GM13977 (cell line): ENCODE measurements at regions not wholly inside any gene's neighbourhood (a gene's known extent, or its start where the extent isn't known, plus 50 kb on each side); places are given as distances from the start of the nearest gene placed in this dataset.

Source experiments
- DNase-seq: peaks from one replicate; pipeline ENCODE4 v3.0.0; 2012; ENCODE audit warnings: low spot score
- CTCF ChIP-seq: IDR thresholded peaks from 2 replicates; pipeline ENCODE4 v1.5.1; 2012; ENCODE audit warnings: mild to moderate bottlenecking, control low read depth; ENCODE audit not compliant: insufficient read depth; ENCODE audit errors: extremely low read depth, missing control alignments
- in situ Hi-C: fragments of 300-500 bp; cut with MboI; formaldehyde crosslinking; loops from one replicate; pipeline ENCODE4 v1.12.0; 2022; ENCODE audit warnings: low sequenced_read_pairs, low pct_unique_long_range_greater_than_20kb, mixed read lengths, inconsistent platforms; ENCODE audit not compliant: unreplicated experiment

DNA sequence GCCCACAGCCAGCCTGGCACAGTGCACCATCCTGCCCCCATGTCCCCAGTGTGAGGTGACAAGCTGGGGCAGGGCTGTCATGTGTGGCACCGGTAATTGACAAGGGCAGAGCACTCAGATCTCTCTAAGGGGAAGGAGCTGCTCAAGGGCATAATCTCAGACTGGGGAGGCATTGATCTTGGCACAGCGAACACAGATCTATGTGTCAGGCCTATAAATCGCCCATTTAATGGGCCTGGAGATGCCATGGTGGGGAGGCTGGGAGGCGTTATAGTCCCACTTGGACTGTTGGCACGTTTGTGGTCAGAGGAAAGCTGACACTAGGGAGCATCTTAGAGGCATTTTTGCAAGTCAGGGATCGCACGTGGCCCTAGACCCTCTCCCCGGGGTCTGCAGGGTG is 594.1 kb downstream of the PTPRU start:
- in situ Hi-C loops, result no loop called here
- no peak for DNase-seq
- no peak for TF ChIP-seq CTCF

DNA sequence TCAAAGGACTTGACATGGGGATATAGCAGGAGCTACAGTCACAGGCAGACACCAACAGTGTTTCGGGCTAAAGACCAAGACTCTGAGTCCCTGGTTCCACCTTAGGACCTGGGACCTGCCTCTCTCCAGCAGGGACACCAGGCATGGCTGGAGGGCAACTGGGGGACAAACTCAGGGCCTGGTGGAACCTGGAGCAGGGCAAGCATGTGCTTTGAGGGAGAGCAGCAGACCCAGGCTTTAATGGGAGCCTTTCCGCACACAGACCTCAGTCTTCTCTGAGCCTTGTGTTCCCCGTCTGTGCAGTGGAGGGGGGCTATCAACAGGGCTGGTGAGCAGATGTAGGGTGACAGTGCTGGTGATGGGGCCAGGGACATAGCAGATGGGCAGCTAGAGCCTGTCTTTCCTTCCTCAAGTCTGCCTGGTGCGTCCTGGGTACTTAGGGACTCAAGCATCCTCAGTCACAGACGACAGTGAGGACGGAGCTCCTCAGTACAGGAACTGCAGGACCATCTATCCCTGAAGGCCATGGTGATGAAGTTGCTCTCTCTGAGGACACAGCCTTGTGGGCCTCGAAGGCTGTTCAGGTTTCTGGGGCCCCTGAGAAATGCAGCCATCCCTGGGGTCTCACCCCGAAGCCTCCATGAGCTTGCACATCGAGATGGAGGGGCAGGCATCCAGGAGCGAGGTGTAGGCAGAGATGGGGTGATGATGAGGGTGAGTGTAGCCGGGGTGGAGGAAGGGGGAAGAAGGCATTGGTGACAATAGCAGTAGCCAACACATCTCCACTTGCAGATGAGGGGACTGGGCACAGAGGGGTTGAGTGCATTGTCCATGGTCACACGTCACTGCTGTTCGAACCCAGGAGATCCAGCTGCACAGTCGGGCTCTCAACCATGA is 593.4 kb downstream of the PTPRU start:
- TF ChIP-seq CTCF, result no peak
- DNase-seq, result no peak
- in situ Hi-C loops, result no loop called here

GRCh38 chr1:29828526-29829447 is 592.5 kb downstream of the PTPRU start:
- no peak for TF ChIP-seq CTCF
- no peak for DNase-seq
- in situ Hi-C loops, result no loop called here

DNA sequence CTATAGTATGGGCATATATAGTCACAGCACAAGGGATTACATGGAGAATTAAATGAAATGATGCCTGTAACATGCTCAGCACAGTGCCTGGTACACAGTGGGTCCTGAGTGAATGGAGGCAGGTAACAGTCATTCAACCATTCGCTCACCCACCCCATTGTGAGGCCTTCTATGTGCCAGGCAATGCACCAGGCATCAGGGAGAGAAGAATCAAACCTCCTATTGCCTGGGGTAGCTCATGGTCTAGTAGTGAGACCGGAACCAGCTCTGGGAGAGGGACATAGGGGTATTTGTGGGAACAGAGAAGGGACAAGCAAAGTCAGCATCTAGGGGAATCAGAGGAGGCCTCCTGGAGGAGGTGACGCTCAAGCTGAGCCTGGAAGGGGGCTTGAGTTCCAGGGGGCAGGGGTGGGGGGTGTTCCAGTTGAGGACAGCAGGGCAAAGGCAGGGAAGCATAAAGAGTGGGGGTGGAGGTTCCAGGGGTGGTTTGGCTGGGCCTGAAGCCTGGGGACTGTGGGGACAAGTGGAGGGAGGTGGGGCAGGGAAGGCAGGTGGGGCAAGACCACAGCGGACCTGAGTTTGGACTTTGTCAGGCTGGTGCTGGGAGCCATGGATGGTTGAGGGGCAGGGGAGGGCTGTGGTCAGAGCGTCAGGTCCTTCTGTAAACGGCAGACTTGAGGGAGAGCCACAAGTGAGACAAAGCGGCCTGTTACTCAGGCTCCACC is 591.6 kb downstream of the PTPRU start:
- in situ Hi-C loops, result no loop called here
- no peak for DNase-seq
- no peak for TF ChIP-seq CTCF

DNA sequence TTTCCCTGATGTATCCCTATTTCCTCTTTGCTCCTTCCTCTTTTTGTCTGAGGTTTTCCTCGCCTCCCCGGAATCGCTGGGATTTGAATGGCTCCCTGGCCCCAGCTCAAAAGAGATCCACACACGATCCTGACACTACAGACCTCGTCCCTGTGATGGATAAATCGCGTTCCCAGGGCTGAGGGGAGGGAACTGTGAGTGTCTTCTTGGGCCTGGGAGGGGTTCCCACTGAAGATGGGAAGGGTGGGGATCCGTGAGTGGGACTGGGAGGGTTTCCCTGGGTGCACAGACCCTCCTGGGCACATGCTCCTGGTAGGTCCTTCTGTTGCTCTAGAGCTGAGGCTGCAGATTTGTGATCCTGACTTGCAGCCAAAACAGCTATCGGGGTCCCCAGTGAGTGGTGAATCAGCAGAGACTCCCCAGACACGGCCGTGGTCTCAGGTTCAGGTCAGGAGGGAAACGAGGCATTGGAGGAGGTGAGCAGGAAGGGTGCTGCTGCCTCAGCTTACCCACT is 591.0 kb downstream of the PTPRU start:
- no peak for TF ChIP-seq CTCF
- in situ Hi-C loops, result no loop called here
- no peak for DNase-seq

DNA sequence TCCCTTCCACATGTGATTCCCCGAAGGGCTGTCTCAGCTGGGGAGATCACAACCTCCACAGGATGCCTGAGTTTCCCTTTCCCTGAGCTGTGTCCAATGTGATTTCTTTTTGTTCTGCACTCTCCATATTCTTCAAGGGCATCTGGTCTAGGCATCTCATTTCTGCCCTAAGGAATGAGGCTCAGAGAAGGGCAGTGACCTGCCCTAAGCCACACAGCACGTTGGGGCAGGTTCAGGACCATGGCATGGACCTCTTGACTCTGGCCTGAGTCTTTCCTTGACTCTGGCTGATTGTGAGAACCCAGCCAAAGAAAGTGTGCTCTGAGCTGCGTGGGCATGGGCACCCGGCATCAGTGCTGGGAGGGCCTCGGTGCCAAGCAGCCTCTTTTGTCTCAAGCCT is 590.3 kb downstream of the PTPRU start:
- DNase-seq, result no peak
- in situ Hi-C loops, result no loop called here
- no peak for TF ChIP-seq CTCF
